HG03097 (cell line): ENCODE measurements at regions not wholly inside any gene's neighbourhood (a gene's known extent, or its start where the extent isn't known, plus 50 kb on each side); places are given as distances from the start of the nearest gene placed in this dataset.

Experiments used
- ATAC-seq: cut with Tn5 transposase; IDR thresholded peaks from one replicate; pipeline ENCODE4 v1.9.1; 2021; ENCODE audit not compliant: unreplicated experiment, low FRiP score

- ATAC-seq: peak; percentile 72
Observed at GRCh38 chr2:17309741-17310339, 208.4 kb downstream of the RAD51AP2 start.

- ATAC-seq: no peak
Observed at GRCh38 chr2:17309181-17309580, 209.1 kb downstream of the RAD51AP2 start.

GRCh38 chr2:17306706-17307105 lies 211.5 kb downstream of the RAD51AP2 start:
- ATAC-seq: no peak

- ATAC-seq: no peak
Observed at GRCh38 chr2:17306219-17306618, 212.0 kb downstream of the RAD51AP2 start.

- ATAC-seq: no peak
Observed at GRCh38 chr2:17303521-17303920, 214.7 kb downstream of the RAD51AP2 start.

GRCh38 chr2:17303054-17303453 lies 215.2 kb downstream of the RAD51AP2 start:
- no peak for ATAC-seq

GRCh38 chr2:17302281-17302680 lies 216.0 kb downstream of the RAD51AP2 start:
- ATAC-seq: no peak

GRCh38 chr2:17301437-17301836 lies 216.8 kb downstream of the RAD51AP2 start:
- no peak for ATAC-seq

GRCh38 chr2:17299891-17300540 lies 218.2 kb downstream of the RAD51AP2 start:
- no peak for ATAC-seq

- ATAC-seq: no peak
Observed at GRCh38 chr2:17298453-17298852, 219.8 kb downstream of the RAD51AP2 start.

GRCh38 chr2:17296686-17297085 lies 221.6 kb downstream of the RAD51AP2 start:
- ATAC-seq: no peak

GRCh38 chr2:17289669-17290068 lies 228.6 kb downstream of the RAD51AP2 start:
- no peak for ATAC-seq

- ATAC-seq: no peak
Observed at GRCh38 chr2:17287183-17287582, 231.1 kb downstream of the RAD51AP2 start.

GRCh38 chr2:17282826-17283225 lies 235.4 kb downstream of the RAD51AP2 start:
- ATAC-seq: no peak

- no peak for ATAC-seq
Observed at GRCh38 chr2:17282245-17282644, 236.0 kb downstream of the RAD51AP2 start.

- no peak for ATAC-seq
Observed at GRCh38 chr2:17276220-17276619, 242.0 kb downstream of the RAD51AP2 start.

GRCh38 chr2:17272652-17273525 lies 245.4 kb downstream of the RAD51AP2 start:
- no peak for ATAC-seq

- ATAC-seq: no peak
Observed at GRCh38 chr2:17272170-17272569, 246.1 kb downstream of the RAD51AP2 start.

- no peak for ATAC-seq
Observed at GRCh38 chr2:17271416-17271815, 246.8 kb downstream of the RAD51AP2 start.

- ATAC-seq: peak; percentile 94
Observed at GRCh38 chr2:17270894-17271293, 247.3 kb downstream of the RAD51AP2 start.

GRCh38 chr2:17263570-17263968 lies 254.7 kb downstream of the RAD51AP2 start:
- ATAC-seq: no peak
